GM19035 (cell line): ENCODE measurements at regions not wholly inside any gene's neighbourhood (a gene's known extent, or its start where the extent isn't known, plus 50 kb on each side); places are given as distances from the start of the nearest gene placed in this dataset.

Source experiments
- ATAC-seq: cut with Tn5 transposase; IDR thresholded peaks from one replicate; pipeline ENCODE4 v1.9.1; 2021; ENCODE audit not compliant: unreplicated experiment

DNA sequence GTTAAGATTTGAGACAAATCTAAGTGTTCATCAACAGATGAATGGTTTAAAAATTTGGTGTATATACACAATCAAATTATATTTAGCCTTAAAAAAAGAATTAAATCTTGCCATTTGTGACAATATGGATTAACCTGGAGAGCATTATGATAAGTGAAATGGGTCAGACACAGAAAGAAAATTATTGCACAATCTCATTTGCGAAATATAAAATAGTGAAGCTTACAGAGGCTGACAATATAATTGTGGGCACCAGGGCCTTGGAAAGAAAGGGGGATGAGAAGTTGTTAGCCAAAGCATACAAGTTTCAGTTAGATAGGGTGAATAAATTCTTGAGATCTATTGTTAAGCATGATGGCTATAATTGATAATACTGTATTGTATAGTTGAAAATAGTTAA lies 883.0 kb downstream of the TECRL start:
- no peak for ATAC-seq

DNA sequence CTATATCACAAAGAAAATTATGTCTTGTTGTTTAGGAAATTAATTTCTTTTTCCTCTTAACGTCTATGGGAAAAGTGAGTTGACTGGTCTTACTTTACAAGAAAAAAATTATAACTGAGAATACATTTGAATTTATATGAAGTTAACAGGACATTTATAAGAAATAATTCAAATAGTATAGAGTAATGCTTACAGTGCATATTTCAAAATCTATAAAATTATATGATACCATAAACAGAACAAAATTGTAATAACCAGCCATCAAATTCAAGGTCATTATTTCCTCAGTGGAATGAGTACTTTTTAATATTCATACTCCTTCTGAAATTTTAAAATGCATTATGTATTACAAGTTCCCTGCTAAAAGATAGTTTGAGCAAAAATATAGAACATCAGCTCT lies 884.5 kb downstream of the TECRL start:
- no peak for ATAC-seq

DNA sequence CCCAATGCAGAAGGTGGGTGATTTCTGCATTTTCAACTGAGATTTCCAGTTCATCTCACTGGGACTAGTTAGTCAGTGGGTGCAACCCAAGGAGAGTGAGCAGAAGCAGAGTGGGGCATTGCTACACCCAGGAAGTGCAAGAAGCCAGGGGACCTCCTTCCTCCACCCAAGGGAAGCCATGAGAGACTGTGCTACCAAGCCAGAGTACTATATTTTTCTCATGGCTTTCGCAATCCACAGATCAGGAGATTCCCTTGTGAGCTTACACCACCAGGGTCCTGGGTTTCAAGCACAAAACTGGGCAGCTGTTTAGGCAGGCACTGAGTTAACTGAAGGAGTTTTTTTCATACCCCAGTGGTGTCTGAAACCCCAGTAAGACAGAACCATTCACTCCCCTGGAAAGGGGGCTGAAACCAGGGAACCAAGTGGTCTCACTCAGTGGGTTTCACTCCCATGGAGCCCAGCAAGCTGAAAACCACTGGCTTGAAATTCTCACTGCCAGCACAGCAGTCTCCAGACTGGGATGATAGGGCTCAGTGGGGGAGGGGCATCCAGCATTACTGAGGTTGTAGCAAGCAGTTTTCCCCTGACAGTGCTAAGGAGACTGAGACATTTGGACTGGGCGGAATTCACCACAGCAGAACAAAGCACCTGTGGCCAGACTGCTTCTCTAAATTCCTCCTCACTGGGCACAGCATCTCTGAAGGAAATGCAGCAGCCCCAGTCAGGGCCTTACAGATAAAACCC lies 903.4 kb downstream of the TECRL start:
- no peak for ATAC-seq

DNA sequence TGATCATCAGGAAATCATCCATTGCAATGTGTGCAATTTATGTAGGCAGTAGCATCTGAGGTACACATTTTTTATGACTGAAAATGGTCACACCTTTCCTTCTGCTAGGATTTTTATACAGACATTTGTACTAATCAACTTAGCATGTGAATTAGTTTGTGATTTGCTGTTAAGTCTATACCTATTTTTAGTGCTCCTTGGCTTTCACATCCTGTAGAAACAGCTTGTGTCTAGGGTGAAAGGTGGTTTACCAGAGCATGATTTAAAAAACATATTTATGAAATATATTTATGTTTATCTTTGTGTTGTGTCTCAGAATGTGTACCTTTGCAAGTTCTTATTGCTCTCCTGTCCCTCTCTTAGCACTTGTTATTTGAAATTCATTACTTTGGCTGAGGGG lies 916.0 kb downstream of the TECRL start:
- ATAC-seq: no peak

DNA sequence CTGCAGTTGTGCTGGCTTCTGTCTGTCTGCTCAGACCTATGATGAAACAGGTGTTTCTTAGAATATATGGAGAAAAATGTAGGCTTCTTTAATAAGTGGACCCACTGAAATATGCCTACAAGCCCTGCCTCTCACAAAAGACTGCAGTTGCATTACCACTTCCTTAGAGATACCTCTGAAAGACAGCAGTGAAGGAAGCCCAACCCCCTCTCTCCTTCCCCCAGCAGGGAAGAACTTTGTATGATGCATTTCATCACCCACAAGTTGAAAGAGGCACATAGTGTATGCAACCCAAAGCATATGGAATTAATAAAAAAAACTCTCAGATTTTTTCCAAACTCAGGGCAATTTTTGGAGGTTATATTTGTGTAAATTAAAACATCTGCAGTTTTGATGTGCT lies 916.7 kb downstream of the TECRL start:
- no peak for ATAC-seq

DNA sequence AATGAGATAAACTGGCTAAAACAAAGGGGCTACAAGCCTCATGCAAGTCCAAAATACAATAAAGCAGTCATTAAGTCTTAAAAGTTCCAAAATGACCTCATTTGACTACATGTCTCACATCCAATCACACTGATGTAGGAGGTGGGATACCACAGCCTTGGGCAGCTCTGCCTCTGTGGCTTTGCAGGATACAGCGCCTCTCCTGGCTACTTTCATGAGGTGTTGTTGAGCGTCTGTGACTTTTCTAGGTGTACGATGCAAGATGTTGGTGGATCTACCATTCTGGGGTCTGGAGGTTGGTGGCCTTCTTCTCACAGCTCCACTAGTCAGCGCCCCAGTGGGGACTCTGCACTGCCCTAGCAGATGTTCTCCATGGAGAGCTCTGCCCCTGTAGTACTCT lies 944.9 kb downstream of the TECRL start:
- ATAC-seq: no peak

DNA sequence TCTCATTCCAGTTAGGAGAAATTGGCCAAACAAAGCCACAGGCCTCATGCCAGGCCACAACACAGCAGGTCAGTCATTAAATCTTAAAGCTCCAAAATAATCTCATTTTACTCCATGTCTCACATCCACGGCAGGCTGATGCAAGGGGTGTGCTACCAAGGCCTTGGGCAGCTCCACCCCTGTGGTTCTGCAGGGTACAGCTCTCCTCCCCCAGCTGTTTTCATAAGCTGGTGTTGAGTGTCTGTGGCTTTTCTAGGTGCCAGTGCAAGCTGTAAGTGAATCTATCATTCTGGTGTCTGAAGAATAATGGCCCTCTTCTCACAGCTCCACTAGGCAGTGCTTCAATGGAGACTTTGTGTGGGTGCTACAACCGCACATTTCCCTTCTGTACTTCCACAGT lies 949.2 kb downstream of the TECRL start:
- ATAC-seq: no peak

DNA sequence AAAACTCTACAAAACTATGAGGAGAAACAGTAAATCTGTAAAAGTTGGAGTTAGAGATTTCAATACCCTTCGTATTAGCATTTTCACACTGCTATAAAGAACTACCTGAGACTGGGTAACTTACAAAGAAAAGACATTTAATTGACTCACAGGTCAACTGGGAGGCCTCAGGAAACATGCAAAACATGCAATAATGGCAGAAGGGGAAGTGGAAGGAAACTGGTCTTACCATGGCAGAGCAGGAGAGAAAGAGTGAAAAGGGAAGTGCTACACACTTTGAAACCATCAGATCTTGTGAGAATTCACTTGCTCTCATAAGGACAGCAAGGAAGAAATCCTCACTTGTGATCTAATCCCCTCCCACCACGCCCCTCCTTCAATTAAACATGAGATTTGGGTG lies 949.9 kb downstream of the TECRL start:
- no peak for ATAC-seq

DNA sequence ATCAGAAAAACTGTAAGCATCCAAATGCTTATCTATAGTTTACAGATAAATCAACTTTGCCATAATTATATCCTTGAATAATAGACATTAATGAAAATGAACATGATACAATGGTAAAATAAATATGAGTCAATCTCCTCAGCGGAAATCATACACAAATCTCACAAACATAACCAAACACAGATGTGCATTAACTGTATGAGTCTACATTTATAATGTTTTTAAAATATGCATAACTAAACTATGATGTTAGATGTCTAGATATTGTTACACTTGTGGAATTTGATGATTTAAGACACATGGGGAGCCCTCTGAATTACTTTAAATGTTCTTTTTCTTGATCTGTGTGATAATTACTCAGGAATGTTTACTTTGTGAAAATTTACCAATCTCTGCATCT lies 951.2 kb downstream of the TECRL start:
- ATAC-seq: no peak

DNA sequence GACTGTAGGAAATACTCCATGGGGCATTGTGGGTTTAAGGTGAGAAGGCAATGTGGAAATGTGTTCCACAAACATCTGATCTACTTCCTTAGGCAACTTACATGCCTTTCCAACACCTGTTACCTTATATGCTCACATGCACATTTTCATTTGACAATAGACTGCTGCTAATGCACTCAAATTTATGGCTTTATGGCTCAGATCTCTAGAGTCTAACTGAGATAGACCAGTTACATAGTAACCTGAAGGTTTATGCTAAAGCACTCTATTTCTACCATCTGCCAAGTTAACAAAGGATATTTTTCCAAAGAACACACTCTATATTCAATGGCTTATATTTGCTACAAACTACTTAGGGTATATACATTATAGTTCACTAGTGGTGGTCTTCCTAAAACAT lies 969.0 kb downstream of the TECRL start:
- ATAC-seq: no peak

DNA sequence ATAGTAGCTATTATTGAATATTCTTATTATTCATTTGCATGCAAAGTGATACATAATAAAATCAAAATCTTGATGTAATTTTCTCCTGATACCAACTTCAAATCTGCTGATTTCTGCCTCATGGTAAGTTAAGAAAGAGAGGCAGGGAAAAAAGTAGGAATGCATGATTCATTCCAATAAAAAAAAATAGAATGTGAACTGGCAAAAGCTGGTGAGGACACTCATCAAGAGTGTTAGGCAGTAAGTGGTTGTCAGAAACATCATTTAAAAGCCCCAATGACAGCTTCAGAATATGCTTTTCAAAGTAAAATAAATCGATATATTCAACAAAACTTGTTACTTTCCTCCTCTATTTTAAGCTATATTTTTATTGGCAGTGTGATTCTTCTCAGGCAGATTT lies 979.1 kb downstream of the TECRL start:
- no peak for ATAC-seq

DNA sequence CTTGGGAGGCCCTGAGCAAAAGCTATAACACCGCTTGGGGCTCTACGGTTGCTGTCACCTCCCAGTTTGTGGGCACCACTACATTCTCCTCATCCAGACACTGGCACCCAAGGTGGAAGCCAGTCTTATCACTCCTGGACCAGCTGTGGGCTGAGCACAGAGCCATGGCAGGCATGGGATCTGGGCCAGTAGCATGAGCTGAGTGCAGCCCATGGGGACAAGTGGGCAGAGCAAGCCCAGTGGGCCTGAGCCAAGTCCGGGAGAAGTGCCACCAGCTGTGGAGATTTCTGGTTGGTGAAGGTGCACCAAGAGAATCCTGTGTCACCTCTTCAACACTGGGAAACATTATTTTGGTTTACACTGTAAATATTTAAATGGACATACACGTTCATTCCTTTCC lies 1013.0 kb downstream of the TECRL start:
- ATAC-seq: no peak

DNA sequence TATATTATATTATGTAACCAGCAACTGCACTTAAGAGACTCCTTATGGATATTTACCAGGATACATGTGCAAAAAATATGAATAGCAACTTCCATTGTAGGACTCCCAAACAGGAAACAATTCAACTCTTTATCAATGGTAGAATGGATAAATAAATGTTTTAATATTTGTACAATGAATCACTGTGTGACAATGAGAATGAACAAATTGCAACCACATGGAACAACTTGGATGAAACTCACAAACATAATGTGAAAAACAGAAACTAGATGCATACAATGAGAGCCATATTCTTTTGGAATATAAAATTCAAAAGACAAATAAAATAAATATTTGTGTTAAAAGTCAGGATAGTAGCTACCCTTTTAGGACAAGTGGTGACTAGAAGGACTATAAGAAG lies 1015.7 kb downstream of the TECRL start:
- ATAC-seq: no peak

DNA sequence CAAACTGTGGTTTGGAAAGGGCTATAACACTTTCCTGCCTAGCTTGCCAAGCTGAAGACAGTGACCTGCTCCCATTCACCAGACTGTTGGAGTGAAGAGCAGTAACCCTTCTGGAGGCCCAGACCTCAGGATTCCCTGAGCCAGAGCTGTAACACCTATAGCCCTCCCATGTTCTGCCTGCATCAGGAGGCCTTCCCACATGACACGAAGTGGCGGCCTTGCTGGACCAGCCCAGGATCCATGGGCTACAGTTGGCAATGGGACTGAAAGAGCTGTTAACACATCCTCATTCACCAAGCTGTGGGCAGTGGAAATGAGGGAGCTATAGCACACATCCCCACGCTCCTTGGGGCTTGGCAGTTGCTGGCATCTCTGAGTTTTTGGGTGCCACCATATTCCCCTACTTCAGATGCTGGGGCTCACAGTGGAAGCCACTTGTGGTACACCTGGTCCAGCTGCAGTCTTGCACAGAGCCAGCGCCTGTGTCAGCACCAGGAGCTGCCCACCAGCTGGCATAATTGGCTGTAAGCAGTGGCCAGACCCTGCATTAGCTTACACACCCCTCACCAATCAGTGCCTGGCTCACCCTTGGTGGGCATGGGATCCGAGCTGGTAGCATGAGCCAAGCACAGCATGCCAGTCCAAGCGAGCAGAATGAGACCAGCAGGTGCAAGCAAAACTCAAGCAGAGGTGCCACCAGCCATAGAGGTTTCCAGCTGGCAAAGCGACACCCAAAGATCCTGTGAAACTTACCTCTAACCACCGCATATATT lies 1029.3 kb downstream of the TECRL start:
- no peak for ATAC-seq

DNA sequence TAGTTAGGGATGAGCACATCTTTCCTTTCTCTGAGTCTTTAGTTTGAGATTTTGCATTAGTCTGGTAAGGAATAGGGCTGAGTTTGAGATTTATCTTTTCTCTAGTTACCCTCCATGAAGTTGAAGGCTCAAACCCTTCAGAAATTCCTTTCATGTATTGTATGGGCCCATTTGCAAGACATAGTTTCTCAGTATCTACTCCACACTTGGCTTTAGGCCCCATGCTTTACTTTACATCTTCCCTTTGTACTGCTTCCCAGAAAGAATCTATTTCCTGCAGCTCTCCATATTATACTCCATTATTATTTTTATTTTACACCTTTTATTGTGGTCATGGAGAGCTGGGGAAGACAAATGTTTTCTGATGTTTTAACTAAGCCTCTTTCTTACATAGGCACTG lies 1038.2 kb downstream of the TECRL start:
- ATAC-seq: no peak

DNA sequence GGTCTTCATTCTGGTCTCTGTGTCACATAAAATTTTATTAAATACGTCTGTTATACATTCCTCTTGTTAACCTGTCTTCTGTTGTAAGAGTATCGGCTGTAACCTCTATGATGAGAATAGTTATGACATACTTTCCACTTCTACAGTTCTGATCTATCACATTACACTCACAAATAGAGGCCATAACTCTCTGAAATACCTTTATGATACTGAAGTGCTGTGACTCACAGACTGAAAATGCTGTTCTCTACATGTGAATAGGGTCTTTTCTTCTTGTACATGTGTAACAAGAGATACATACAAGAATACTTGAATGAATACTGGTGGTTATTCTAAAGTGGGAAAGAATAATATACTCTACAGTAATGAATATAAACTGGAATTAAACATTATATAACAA lies 1047.6 kb downstream of the TECRL start:
- no peak for ATAC-seq

DNA sequence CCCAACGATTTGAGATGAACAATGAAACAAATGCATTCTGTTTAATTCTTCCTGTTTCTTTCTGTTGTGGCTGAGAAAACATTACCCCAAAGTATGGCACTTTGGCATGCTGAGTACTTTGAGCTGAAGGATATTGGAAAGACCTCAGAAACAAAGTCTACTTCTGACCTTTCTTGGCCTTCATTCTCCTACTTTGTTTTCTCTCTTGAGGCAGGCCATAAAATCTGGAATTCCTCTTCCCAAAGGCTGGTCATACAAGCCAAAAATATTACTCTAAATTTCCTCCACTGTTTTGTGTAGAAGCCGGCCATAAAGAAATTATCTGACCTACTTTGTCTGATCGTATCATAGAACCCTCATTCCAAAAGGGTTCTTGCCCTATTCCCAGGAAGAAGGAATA lies 1048.2 kb downstream of the TECRL start:
- ATAC-seq: no peak

DNA sequence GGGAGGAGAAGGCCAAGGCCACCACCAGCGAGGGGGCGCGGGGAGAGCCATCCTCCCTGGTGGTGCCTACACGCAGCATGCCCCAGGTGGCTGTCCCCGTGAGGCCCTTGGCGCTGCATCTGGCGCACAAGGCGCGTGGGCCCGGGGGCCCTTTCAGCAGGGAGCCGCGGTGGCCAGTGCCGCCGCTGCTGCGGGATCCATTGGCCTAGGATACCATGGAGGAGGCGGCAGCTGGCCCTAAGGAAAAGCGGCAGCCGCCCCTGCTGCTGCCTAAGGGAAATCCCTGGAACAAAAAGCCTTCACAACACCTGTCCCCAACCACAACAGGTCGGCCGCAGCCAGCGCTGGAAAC lies 1059.6 kb downstream of the TECRL start:
- ATAC-seq: no peak

DNA sequence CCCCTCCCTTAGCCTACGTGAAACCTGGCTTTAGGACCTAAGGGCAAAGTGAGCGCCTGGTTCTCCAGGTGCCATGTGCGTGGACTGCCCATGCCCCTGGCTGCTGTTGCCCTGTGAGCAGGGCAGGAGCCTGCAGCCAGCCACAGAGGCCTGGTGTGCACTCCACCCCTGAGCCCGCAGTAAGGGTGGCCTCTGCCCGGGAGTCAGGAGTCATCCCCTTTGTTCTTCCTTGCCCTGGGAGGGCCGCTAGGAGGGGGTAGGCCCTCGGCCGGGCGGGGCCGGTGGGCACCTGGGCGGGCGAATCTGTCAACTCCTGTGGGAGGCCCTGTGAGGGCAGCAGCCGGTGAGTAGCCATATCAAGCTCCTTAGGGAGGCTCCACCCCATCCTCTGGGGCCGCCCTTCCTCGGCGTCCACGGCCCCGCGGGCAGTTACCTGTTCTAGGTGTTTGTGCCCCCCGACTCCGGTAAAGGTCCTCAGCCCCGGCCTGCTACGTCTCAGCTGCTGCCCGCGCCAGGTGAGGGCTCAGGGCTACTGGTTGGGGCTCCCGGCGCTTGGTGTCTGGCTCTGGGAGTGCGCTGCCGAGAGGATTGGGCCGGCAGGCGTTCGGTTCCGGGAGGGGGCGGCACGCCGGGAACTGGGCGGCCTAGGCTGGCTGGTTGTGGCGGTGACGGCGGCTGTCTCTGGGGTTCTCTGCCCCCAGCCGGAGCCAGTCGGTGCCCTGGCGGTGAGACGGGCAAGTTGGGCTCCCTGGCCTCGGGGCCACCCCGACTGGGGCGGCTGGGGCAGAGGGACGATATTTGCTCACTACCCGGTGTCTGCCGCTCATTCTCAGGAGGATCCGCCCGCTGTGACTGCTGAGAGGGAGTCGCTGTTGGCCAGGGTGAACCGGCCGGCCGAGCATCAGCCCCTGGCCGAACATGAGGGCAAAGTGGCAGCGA lies 1060.2 kb downstream of the TECRL start:
- no peak for ATAC-seq

DNA sequence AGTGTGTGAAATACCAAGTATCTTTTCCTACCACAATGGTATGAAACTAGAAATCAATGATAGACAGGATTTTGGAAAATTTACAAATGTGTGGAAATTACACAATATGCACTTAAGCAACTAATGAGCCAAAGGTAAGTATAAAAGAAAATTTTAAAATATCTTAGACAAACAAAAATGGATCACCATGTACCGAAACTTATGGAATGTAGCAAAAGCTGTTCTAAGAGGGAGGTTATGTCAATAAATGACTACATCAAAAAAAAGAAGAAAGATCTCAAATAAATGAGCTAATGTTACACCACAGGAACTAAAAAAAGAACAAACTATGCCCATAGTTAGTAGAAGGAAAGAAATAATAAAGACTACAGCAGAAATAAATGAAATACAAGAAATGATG lies 1084.1 kb downstream of the TECRL start:
- ATAC-seq: no peak

DNA sequence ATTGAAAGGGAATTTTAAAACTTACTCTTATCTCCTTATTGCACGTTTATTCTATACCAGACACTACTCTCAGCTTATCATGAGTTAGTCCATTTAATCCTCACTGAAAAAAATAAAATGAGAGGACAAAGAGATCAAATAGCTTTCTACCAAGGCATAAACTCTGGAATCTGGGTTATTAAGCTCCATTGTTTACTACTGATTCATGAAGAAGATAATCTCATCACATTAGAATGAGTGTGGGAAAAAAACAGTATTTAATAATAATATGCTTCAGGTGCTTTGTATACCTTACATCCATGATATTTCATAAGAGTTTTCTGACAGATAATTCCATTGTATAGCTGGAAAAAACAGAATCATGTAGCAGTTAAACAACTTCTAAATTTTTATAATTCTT lies 1092.6 kb downstream of the TECRL start:
- no peak for ATAC-seq

DNA sequence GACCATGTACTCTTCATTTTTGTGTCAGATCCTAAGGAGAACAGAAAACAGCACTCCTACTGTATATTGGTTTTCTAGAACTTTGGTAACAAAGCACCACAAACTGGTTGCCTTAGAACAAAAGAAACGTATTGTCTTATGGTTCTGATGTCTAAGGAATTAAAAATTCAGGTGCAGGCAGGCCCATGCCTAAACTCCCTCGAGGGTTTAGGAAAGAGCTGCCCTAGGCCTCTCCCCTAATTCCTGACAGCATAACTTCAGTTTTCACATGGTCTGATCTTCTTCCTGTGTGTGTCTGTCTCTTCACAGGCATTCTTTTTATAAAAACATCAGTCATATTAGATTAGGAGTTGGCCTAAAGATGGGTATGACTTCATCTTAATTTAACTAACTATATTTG lies 1093.6 kb downstream of the TECRL start:
- no peak for ATAC-seq
